GM12892 (cell line): ENCODE measurements at regions not wholly inside any gene's neighbourhood (a gene's known extent, or its start where the extent isn't known, plus 50 kb on each side); places are given as distances from the start of the nearest gene placed in this dataset.

ENCODE experiments used
- POLR2A ChIP-seq: IDR thresholded peaks from 2 replicates; pipeline ENCODE4 v1.6.1; 2011; ENCODE audit warnings: low read depth, low read length, control low read depth
- POLR2AphosphoS5 ChIP-seq: IDR thresholded peaks from 2 replicates; pipeline ENCODE4 v1.6.1; 2011; ENCODE audit warnings: low read depth, low read length, control low read depth

- no peak for TF ChIP-seq POLR2A
- TF ChIP-seq POLR2AphosphoS5: no peak
These were observed 111.8 kb downstream of the SNX19 start for GRCh38 chr11:130804306-130805076.
